BE2C (cell line): ENCODE measurements at regions not wholly inside any gene's neighbourhood (a gene's known extent, or its start where the extent isn't known, plus 50 kb on each side); places are given as distances from the start of the nearest gene placed in this dataset.

ENCODE experiments used
- DNase-seq: peaks from one replicate; pipeline ENCODE4 v3.0.0-alpha.2; 2020
- H3K27me3 ChIP-seq: fragments of 250-450 bp; sonication (Bioruptor Pico); 2 replicates; pipeline ENCODE4 v1.5.1; 2020; ENCODE audit warnings: mild to moderate bottlenecking
- H3K36me3 ChIP-seq: fragments of 250-450 bp; sonication (Bioruptor Pico); 2 replicates; pipeline ENCODE4 v1.5.1; 2020; ENCODE audit warnings: mild to moderate bottlenecking
- H3K4me1 ChIP-seq: fragments of 250-450 bp; sonication (Bioruptor Pico); 2 replicates; pipeline ENCODE4 v1.5.1; 2020
- H3K4me3 ChIP-seq: 2 replicates; pipeline ENCODE4 v1.5.1; 2011; ENCODE audit warnings: low read depth, low read length
- H3K9me3 ChIP-seq: fragments of 250-450 bp; sonication (Bioruptor Pico); 2 replicates; pipeline ENCODE4 v1.5.1; 2020
- CTCF ChIP-seq: IDR thresholded peaks from 2 replicates; pipeline ENCODE4 v1.5.1; 2012; ENCODE audit warnings: mild to moderate bottlenecking, low read depth, low read length

GRCh38 chr18:41371156-41372045, 583.6 kb upstream of the PIK3C3 start:
- peak; percentile 45 for DNase-seq
- H3K36me3 ChIP-seq = no peaks in the 10 kb centered on the region
- H3K4me3 ChIP-seq = peak overlapping the region; percentile 41
- no peaks in the 10 kb centered on the region for H3K27me3 ChIP-seq
- no peak for TF ChIP-seq CTCF
- H3K9me3 ChIP-seq = no peaks in the 10 kb centered on the region
- H3K4me1 ChIP-seq = peaks cover 10% of the 10 kb centered on the region

- TF ChIP-seq CTCF = no peak
- peak overlapping the region; percentile 41 for H3K4me3 ChIP-seq
- H3K9me3 ChIP-seq = no peaks in the 10 kb centered on the region
- H3K4me1 ChIP-seq = peaks cover 10% of the 10 kb centered on the region
- H3K27me3 ChIP-seq = no peaks in the 10 kb centered on the region
- H3K36me3 ChIP-seq = no peaks in the 10 kb centered on the region
- DNase-seq = peak; percentile 68
Measured at GRCh38 chr18:41370740-41371139, 584.3 kb upstream of the PIK3C3 start.

GRCh38 chr18:41357708-41358107, 597.3 kb upstream of the PIK3C3 start:
- no peaks in the 10 kb centered on the region for H3K27me3 ChIP-seq
- DNase-seq = no peak
- H3K4me3 ChIP-seq = no peak overlapping the region
- no peaks in the 10 kb centered on the region for H3K36me3 ChIP-seq
- no peaks in the 10 kb centered on the region for H3K4me1 ChIP-seq
- no peaks in the 10 kb centered on the region for H3K9me3 ChIP-seq
- no peak for TF ChIP-seq CTCF

- Histone ChIP-seq H3K27me3 (no peaks in the 10 kb centered on the region), H3K9me3 (no peaks in the 10 kb centered on the region), H3K36me3 (no peaks in the 10 kb centered on the region), H3K4me3 (no peak overlapping the region), H3K4me1 (no peaks in the 10 kb centered on the region)
- DNase-seq = no peak
- TF ChIP-seq CTCF = no peak
Measured at GRCh38 chr18:41353777-41354528, 601.1 kb upstream of the PIK3C3 start.

- H3K36me3 ChIP-seq = no peaks in the 10 kb centered on the region
- no peak for DNase-seq
- no peak overlapping the region for H3K4me3 ChIP-seq
- H3K4me1 ChIP-seq = no peaks in the 10 kb centered on the region
- no peaks in the 10 kb centered on the region for H3K9me3 ChIP-seq
- TF ChIP-seq CTCF = no peak
- no peaks in the 10 kb centered on the region for H3K27me3 ChIP-seq
Measured at GRCh38 chr18:41351430-41351829, 603.6 kb upstream of the PIK3C3 start.

- TF ChIP-seq CTCF = no peak
- Histone ChIP-seq H3K4me3 (no peak overlapping the region), H3K36me3 (no peaks in the 10 kb centered on the region), H3K9me3 (no peaks in the 10 kb centered on the region), H3K4me1 (no peaks in the 10 kb centered on the region), H3K27me3 (no peaks in the 10 kb centered on the region)
- no peak for DNase-seq
Measured at GRCh38 chr18:41347057-41347456, 608.0 kb upstream of the PIK3C3 start.
